ENCODE measurements at regions not wholly inside any gene's neighbourhood (a gene's known extent, or its start where the extent isn't known, plus 50 kb on each side); places are given as distances from the start of the nearest gene placed in this dataset.
"Not testable (repeated sequence)": the region's sequence is repeated elsewhere in the genome, so short reads cannot be mapped to it uniquely, and the experiment has no call there.

DNA sequence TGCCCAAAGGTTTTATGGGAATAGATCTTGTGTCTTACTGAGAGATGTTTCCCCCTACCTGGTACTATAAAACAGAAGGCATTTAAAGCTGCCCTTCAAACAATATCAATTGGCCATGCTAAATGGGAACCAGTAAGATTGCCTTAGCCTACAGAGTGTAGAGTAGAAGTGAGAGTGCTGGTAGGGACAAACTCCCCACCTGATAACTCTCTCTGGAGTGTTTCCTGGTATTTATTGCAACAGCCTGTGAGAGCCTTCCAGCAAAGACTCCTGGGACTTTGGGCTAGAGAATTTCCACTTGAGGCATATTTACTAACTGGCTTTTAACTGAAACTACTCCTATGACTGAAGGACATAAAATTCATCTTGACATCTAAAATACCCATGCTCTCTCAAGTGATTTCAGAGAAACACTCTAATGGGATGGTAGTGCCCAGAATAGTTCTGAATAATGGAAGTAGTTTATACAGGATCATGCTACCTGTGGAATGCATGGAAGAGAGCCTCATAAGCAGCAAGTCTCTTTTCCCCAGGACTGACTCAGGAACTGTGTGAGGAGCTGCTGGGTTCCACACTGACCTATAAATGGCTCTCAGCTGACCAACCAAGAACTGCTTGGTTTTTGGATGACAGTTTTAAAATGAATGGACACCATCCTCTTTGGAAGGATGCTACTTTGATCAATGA, 132.7 kb upstream of the SLITRK5 start:
- no peak for DNase-seq (ENCODE audit: low read depth)

DNA sequence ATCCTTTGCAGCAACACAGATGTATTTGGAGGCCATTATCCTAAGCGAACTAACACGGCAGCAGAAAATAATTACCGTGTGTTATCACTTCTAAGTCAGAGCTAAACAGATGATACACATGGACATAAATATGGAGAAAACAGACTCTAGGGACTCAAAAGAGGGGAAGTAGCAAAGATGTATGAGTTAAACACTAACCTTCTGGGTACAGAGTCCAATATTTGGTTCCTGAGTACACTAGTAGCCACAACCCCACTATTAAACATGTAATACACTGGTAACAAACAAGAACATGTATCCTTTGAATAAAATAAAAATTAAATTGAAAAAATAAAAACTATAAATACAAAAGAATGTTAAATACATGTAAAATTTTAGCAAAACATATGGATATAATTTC, 118.0 kb upstream of the SLITRK5 start:
- DNase-seq (ENCODE audit: low read depth): no peak

DNA sequence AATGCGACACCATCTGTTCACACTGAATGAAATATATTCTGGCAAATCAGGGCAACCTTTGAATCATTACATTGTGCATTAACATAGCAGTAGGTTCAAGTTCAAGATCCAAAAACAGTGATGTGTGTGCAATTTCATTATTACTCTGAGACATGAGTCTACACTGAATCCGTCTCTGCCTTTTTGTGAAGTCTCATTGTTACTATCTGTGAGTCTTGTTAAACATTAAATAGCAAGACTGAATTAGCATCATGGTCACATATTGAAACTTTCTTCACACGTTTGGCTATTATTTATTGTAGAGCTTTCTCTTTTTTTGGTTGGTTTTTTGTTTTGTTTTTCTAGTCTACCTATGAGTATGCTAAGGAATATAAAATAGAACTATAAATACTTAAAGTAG, 117.1 kb upstream of the SLITRK5 start:
- no peak for DNase-seq (ENCODE audit: low read depth)

DNA sequence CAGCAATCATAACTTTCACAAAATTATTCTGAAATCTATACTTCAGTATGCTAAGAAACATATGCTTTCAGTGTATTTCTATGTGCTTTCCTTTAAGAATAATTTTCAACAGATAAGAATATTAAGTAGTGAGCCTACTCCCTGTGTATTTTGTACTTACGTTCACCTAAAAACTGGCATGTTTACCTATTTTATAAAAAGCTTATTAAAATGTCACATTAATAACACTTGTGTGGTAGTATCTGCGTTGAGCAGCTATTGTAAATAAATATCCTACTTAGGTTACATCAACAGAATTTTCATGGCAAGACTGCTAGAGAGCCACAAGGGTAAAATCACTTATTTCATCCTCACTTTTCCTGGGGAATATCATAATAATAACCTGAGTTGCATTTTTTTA, 113.4 kb upstream of the SLITRK5 start:
- DNase-seq (ENCODE audit: low read depth): no peak

DNA sequence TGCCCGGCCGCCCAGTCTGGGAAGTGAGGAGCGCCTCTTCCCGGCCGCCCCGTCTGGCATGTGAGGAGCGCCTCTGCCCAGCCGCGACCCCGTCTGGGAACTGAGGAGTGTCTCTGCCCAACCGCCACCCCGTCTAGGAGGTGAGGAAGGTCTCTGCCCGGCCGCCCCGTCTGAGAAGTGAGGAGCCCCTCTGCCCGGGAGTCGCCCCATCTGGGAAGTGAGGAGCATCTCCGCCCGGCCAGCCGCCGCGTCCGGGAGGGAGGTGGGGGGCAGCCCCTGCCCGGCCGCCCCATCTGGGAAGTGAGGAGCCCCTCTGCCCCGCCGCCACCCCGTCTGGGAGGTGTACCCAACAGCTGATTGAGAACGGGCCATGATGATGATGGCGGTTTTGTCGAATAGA, 109.6 kb upstream of the SLITRK5 start:
- DNase-seq (ENCODE audit: low read depth): not testable (repeated sequence)

DNA sequence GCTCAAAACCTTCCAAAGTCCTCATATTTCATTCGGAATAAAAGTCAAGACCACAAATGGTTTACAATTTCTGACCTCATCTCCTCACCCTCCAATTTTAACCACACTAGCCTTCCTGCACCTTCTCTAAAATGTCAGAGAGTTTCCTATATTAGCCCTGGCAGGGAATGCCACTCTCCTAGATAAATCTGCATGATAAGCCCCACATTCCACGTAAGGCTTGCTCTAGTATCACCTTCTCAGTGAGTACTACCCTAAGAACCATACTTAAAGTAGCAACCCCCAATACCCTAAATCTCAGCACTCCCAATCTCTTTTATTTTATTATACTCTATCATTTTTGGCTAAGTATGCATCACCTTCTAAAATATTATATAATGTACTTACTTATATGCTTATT, 100.5 kb upstream of the SLITRK5 start:
- no peak for DNase-seq (ENCODE audit: low read depth)

DNA sequence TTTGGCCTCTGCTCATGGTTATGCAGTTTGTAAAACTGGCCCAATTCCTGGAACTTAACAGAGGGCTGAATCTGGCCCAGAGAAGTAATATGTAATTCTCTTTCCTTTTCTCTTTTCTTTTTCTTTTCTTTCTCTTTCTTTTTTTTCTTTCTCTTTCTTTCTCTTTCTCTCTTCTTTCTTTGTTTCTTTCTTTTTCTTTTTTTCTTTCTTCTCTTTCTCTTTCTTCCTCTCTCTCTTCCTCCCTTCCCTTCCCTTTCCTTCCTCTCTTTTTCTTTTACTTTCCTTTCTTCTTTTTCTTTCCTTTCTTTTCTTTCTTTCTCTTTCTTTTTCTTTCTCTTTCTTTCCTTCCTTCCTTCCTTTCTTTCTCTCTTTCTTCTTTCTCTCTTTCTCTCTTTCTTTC, 88.8 kb upstream of the SLITRK5 start:
- no peak for DNase-seq (ENCODE audit: low read depth)

DNA sequence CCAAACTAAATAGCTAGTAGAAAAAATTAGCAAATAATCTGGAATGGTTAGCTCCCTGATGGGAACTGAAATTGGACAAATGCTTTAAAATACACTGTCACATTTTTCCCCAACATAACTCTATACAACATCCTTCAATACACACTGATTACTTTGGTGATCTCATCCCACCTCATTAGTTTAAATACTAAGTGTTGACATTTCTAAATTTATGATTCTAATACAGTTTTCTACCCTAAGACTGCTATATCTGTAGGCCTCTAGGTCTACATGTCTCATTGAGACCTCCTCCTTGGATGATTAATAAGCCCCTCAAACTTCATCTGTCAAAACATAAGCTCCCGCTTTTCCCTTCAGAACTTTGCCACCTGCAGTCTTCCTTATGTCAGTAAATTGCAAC, 80.7 kb upstream of the SLITRK5 start:
- no peak for DNase-seq (ENCODE audit: low read depth)

DNA sequence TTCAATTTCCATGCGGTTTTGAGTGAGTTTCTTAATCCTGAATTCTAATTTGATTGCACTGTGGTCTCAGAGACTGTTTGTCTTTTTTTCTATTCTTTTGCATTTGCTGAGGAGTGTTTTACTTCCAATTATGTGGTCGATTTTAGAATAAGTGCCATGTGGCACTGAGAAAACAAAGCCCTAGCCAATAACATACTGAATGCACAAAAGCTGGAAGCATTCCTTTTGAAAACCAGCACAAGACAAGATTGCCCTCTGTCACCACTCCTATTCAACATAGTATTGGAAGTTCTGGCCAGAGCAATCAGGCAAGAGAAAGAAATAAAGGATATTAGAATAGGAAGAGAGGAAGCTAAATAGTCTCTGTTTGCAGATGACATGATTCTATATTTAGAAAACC, 66.7 kb upstream of the SLITRK5 start:
- DNase-seq (ENCODE audit: low read depth): not testable (repeated sequence)

DNA sequence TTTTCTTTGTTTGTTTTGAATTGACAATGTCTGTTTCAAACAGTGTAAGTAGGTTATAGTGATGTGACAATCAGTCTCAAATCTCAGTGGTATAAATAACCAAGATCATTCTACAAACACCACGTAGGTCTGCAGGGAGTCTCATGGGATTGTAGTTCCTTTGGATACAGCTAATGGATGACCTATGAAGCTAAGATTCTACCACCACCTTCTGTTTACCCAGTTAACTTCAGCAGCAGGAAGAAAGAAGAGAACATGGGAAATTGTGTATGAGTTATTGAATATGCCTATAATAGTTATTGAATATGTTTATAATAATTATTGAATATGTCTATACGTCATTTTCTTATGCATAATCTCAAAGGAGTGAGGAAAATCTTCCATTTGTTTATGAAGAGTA, 63.9 kb upstream of the SLITRK5 start:
- no peak for DNase-seq (ENCODE audit: low read depth)

DNA sequence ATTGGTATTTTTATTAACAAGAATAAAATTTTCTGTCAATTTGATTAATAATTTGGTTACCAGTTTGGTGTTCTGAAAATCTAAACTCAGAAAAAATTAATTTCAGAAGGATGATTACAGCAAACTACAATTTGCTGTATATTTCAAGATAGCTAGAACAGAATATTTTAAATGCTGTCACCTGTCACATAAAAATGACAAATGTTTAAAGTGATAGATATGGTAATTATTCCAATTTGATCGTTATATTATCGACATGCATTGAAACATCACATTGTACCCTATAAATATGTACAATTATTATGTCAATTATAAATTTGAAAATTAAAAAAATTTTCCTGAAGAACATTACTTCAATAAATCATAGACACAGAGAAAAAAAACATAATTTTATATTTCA, 56.9 kb upstream of the SLITRK5 start:
- no peak for DNase-seq (ENCODE audit: low read depth)
